HEK293T (cell line): ENCODE measurements at regions not wholly inside any gene's neighbourhood (a gene's known extent, or its start where the extent isn't known, plus 50 kb on each side); places are given as distances from the start of the nearest gene placed in this dataset.

ENCODE experiments used
- CTBP1 ChIP-seq: fragments of 450-650 bp; IDR thresholded peaks from 2 replicates; pipeline ENCODE4 v1.6.1; 2016; ENCODE audit warnings: borderline replicate concordance
- FOXM1 ChIP-seq: fragments of 450-650 bp; IDR thresholded peaks from 2 replicates; pipeline ENCODE4 v1.6.1; 2017; ENCODE audit warnings: mild to moderate bottlenecking, borderline replicate concordance
- L3MBTL2 ChIP-seq: fragments of 450-650 bp; conservative IDR thresholded peaks from 2 replicates; pipeline ENCODE4 v1.6.1; 2016; ENCODE audit warnings: mild to moderate bottlenecking
- SP1 ChIP-seq: fragments of 450-650 bp; IDR thresholded peaks from 2 replicates; pipeline ENCODE4 v1.6.1; 2017

- TF ChIP-seq SP1 = no peak
- no peak for TF ChIP-seq CTBP1
- no peak for TF ChIP-seq L3MBTL2
- no peak for TF ChIP-seq FOXM1
Observed at GRCh38 chr20:36084356-36084755, 70.2 kb upstream of the EPB41L1 start.
